ENCODE measurements at regions not wholly inside any gene's neighbourhood (a gene's known extent, or its start where the extent isn't known, plus 50 kb on each side); places are given as distances from the start of the nearest gene placed in this dataset.

DNA sequence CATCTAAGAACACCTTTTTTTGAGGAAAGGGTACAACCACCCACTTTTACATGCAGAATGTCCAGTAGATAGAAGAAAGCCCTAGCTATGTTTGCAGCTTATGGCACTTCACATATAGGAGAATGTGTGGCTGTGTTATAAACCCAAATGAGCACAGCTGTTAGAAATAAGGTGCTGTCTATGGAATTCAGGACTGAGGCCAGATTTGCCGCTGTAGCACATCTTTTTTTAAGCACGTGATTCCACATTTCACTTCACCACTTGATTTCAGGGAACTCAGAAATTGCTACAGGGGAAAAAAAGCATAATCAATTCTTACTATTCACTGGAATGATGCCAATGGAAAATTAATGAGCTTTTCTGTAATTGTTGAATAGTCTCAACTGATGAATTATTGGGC lies 147.2 kb upstream of the ADAMTS5 start:
- no peak for DNase-seq

DNA sequence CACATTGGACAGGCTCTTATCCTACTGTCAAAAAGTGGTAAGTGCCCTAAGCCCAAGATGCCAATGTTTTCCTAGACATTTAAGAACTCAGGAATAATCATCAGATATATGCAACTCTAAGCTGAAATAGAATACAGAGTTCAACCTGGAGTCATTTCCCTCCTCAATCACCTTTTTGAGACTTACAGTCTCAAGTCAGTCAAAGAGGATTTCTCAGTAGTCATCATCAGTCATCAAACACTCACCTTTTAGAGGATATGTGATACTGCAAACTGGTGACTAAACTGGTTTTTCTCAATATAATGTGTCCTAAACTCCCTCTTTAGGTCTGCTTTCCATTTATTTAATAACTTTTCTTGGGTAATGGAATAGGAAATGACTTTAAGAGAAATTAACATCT lies 145.3 kb upstream of the ADAMTS5 start:
- DNase-seq: no peak

DNA sequence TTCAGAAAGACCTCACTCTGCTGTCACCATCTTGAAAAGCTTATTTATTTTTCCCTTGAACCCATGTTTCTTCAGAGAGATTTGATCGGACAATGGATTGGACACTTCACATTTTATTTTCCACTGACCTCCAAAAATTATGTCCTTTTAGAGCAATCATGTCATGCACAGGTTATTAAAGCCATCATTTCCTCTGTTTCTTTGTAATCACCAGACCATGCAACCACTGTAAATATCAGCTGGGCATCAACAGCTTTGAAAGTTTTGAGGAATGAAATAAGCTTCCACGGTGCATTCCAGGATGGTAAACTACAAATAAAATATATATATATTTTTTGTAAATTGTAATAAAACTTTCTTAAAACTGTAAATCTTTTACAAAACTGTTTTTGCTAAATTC lies 144.1 kb upstream of the ADAMTS5 start:
- DNase-seq: no peak

DNA sequence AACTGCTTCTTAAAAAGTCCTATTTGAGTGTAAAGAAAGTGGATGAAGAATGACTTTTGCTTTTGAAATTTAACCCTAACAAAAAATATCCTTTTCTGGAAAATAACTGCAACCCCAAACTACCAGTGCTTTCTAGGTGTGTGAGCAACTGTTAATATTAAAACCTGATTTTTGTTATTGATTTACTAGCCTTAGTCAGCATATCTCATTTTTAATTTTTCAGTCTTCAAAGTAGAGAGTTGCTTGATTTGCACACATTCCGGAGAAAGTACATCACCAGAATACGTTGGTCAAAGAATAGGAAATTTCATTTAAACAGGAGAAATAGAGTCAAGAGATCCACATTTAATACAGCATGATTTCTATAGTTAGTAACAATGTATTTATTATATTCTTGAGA lies 141.8 kb upstream of the ADAMTS5 start:
- DNase-seq: no peak

DNA sequence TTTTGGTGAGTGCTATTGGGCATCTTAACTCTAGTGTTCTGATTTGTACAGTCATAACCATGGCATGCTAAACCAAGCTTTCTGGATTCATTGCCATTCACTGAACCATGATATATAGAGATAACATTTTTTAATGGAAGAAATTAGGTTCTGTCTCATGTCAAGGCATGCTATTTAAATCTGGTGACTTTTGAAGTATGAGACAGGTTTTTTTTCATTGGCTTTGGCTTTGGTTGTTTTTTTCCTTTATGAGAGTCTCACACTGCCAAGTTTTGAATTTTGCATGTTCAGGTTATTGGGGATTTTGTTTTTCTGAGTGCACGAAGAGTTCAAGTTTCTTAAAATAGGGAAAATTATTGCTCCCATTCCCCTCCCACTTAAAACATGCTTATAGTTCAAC lies 141.3 kb upstream of the ADAMTS5 start:
- DNase-seq: no peak

DNA sequence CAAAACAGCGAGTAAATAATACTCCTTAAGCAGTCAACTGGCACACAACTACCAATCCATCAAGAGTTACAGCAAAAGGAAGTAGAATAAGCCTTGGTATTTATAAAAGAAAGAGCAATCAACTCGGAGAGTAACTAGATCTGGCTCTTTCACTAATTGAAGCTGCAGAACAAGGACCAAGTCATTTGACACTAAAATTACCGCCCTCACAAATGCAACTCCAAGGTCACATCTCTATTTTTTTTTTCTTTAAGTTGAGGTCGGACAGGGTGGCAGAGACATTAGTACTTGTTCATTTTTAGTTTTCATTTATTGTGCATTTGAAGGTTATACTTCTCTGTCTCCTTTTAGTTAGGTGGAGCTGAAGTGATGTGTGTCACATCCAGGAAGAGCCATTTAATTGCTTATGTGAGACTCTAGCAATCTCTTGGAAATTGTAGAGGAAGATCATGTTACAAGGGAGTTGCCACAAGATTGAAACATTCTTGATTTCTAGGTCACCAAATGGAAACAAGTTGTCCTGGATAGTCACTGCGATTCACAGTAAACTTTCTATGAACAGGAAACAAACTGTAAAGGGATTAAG lies 138.1 kb upstream of the ADAMTS5 start:
- no peak for DNase-seq

DNA sequence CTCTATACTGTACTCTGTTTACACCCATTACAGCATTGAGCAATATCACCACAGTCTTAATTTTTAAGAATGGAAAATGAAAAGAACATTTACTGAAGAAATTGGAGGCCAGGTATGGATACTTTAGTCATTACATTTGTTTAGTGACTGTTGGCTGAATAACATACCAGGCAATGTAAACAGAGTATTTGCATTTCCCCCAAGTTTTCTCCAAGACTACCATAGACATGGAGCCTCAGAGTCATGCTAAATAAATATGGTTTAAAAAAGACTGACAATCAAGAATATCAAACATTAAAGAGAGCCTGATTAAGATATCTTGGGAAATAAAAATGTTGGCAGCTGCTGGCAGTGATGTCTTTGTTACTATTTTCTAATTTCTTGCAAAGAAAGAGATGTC lies 136.9 kb upstream of the ADAMTS5 start:
- DNase-seq: no peak

DNA sequence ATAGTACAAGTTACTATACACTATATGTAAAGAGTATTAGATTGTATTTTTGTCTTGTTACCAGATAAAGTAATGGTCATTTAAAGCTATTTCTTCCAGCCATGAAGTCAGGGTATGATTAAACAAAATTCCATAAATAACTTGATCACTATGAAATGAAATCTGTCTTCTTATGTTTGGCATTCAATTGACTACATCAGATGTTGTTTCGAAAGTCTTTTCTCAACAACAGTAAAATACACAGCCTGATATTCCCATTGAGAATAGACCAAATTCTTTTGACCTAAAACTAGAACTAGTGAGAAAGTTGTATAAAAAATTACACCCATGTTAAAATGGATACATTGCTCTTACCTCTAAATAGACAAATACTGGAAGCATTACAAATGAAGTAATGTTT lies 134.6 kb upstream of the ADAMTS5 start:
- no peak for DNase-seq

DNA sequence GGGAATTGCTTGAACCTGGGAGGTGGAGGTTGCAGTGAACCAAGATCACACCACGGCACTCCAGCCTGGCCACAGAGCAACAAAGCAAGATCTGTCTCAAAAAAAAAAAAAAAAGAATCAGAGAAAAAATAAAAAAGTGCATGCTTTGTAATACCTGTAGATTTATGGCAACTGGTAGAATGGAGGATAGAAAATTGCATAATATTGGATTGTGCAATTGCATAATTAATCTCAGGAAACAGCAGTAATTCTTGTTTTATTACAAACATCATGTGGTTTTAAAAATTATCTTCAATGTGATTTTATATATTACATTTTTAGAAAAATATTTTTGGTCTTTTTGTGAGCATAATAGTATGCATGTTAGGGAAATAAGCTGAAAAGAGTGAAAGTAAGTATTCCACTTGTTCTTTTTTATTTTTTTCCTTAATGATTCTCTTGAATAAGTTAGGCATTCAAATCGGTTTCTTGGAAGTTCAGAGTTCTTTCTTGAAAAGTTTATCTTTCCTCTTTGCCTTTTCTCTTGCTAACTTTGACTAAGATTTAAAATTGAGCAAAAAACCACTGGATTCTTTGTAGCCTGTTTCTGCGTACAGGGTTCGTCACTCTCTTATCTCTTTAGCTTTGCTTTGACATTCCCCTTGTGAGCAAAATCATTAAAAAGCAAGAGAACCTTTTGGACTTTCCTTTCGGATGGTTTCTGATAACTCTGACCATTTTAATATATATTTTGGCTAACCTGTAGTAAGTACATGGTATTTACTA lies 127.5 kb upstream of the ADAMTS5 start:
- no peak for DNase-seq

DNA sequence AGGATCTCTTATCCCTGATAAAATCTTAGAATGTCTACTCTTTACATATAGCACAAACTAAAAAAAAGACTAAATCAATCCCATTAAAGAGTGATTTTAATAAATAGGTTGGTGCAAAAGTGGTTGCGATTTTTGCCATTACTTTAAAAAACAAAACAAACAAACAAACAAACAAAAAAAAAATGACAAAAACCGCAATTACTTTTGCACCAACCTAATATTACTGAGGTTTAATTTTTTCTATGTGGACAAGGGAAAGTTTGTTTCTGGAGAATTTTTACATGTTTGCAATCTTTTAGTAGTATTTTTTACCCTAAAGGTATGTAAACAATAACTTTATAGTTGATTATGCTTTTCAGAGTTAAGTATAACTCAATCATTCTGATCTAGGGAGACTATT lies 119.7 kb upstream of the ADAMTS5 start:
- no peak for DNase-seq

DNA sequence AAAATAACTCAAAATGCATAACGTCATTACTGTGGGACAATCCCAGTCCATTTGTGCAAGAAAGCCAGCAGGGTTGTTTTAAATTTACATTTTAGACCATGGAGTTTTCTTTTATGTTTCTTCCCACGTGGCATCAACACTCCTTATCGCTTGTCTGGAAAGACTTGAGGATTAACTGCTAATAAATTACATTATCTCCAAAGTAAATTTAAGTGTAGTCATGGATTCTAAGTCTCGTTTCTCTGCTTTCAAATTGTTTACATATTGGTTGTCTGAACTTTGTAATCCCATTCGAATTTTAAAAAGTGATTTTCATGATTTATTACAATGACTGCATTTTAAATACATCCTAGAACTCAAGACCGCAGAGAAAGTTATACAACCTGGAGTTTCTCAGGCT lies 119.3 kb upstream of the ADAMTS5 start:
- DNase-seq: no peak

DNA sequence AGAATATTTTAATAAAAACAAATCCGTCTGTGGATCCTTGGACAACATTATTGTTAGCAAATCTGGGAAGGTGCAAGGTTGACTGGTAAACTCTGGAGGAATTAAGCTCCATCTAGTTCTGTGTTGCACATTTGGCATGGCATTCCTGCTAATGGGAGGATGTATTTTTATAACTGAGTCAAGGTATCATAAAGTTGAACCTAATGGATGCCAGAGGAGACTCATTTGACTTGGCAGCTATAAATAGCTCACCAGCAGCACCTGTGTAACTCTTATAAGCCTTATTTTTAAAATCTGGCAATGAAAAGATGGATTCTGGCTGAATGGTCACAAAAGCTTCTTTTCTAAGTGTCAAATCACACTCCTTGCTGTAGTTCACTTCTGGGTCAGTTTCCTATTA lies 118.5 kb upstream of the ADAMTS5 start:
- DNase-seq: no peak

DNA sequence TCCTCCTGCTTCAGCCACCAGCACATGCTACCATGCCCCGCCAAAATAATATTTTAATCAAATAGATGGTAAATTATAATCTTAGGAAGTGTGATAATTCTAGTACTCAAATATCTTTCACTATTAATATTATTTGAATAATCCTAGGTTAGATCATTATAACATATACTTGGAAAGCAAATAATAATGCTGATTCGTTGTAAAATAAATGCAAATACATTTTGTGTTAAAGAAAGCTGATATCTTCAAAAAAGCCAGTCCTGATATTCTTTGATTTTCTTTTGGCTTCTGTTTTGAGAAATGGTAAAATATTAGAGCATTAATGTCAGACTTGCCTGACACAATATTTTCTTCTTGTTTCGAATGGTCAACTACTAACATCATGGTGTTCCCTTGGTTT lies 116.3 kb upstream of the ADAMTS5 start:
- DNase-seq: no peak

DNA sequence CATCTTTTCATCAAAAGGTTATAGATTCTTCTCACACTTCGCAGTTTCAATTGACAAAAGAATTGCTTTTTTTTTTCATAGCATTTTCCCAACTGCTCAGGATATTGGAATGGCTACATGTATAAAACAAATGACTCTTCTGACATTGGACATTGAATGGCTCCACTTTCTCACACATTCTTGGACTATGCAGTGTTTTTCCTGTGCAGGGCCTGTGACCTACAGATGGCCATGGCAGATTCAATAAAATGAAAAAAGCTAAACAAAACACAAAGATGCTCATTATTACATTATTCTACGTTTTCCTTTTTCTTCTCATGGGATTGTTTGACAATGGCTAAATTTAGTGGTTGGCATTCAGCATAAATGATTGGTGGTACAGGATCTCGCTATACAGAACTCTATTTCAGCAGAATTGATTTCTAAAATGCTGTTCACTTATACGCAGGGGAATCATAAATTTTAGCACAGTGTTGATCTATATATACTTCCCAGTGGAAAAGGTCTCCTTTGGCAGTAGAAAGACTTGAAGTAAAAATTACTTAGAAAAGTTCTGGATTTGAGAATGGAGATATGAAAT lies 115.6 kb upstream of the ADAMTS5 start:
- DNase-seq: no peak

DNA sequence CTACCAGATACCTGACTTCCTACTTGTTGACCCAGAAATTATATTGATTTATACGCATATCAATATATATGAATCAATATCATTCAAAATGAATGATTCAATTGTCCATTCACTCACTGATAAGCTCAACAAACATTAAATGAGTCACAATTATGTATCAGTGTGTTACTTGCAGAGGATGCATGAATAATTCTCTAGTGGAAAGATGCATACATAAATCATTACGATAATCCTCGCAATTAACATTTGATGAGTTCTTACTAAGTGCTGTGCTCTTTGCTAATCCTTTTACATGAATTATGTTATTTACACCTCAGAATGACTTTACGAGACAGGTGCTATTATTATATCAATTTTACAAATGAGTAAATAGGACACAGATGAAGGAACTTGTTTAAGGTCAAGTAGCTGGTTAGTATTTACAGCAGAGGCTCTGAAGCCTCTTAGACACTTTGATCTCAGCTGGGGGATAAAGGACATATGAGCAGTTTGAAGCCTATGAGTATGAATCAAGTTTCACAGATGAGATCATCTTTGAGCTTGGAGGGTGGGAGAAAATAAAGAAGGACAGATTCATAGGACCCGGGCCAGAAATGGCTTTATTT lies 112.8 kb upstream of the ADAMTS5 start:
- no peak for DNase-seq

DNA sequence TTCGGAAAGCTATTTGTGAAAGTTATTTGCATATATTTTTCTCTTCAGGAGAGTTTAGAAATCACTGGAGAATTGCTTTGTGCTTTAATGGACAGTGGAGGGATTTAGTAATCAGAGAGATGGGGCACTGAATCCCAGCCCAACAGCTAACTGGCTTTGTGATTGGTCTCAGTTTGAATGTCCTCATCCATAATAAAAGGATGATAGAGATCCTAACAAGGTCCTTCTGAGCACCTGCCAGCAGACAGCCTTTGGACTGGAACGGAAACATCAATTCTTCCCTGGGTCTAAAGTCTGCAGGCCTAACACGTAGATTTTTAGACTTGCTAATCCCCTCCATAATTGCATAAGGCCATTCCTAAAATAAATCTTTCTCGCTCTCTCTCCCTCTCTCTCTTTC lies 112.0 kb upstream of the ADAMTS5 start:
- DNase-seq: no peak

DNA sequence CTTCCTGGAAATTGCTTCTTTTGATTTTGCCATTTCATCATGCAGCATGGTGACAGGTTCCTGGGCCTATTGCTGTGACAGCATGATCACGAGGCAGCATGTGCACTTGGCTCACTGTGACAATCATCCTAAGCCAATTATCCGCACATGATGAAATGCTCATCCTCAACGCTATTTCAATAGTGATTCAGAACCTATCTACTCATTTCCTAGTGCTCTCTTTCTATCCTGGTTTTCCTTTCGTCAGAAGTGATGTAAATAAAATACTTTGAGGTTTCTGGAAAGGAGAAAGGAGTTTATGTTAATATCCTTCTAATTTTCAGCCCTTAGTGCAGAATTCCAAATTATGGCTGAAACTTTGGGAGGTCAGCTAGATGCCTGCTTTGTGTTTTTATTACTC lies 110.6 kb upstream of the ADAMTS5 start:
- DNase-seq: no peak

DNA sequence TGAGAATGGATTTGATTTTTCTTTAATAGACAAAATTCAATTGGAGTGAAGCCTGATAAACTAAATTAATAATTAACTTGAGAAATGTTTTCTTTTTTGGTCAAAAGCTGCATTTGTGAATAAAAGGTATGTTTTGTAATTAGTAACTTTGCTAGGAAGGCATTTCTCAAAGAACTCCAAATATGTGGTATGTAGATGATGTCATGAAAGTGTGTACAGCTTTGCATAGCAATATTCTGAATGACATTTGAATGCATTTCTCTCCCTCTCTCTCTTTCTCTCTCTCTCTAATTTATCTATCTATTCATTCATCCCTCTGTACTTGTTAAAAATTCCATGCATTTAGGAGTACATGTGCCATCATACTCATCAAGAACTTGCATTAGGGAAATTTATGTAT lies 109.1 kb upstream of the ADAMTS5 start:
- no peak for DNase-seq

DNA sequence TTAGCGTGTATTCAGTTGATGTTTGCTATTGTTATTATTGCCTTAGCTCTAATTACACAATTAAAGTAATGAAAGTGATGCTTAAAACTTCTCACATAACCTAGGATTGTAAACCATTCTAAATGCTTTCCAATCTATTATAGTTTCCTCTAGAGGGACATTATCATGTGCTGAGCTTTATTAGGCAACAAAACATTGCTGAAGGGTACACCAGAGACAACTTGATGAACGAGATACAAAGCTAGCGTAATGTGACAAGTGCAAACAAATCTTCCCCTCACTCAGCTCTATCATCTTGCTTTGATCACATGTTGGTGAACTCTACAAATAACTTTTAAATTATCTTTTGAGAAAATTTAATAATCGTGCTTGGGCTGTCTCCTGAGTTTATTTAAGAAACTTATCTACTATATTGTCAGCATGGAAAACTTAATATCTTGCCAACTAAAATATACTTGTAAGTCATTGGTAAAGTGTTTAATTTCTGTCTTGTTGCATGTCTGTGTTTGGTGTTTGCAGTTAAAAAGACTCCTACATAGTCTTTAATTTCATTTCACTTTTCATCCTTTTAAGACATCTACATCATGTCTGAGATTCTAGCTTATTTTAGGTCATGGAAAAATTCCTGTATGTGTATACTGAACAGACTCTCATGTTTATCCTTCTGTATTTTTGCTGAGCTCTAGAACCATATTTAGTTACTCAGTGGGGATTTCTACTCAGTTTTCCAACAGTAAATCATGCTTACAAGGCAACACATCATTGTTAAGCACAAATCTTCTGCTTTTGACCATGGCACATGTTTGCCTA lies 104.2 kb upstream of the ADAMTS5 start:
- DNase-seq: no peak

DNA sequence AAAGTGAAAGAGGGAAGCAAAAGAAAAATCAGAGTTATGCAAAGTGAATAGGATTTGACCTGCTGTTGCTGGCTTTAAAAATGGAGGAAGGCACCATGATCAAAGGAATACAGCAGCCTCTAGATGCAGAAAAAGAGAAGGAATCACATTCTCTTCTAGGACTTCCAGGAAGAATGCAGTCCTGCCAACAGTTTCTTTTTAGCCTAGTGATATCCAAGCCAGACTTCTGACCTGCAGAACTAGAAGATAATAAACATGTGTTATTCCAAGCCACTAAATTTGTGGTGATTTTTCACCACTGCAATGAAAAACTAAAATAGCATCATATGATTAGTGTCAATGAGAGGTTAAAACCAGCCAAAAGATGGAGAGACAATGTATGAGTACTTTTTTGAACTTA lies 101.9 kb upstream of the ADAMTS5 start:
- DNase-seq: no peak

DNA sequence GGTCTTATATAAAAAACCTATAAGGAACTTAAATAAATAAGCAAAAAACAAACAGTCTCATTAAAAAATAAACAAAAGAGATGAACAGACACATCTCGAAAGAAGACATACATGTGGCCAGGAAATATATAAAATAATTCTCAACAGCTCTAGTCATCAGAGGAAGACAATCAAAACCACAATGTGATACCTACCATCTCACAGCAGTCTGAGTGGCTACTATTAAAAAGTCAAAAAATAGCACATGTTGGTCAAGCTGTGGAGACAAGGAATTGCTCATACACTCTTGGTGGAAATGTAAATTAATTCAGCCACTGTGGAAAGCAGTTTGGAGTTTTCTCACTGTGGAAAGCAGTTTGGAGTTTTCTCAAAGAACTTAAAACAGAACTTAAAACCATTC lies 100.3 kb upstream of the ADAMTS5 start:
- DNase-seq: no peak

DNA sequence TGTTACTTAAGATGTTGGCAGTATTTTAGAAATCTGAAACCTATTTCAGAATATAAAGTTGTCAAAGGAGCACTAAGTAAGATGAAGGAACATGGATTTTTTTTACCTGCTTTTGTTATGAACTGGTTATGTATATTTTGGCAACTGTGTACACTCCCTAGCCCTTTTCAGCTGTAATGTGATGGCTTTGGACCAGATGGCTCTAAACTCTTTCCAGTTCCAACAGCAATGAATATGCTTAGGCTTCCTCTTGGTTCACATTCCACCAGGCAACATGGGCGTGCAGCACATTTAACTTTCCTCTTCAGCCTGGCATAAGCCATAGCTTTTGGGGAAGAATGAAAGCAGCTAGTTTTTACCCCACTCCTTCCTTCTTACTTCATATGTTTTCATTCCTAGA lies 95.6 kb upstream of the ADAMTS5 start:
- no peak for DNase-seq

DNA sequence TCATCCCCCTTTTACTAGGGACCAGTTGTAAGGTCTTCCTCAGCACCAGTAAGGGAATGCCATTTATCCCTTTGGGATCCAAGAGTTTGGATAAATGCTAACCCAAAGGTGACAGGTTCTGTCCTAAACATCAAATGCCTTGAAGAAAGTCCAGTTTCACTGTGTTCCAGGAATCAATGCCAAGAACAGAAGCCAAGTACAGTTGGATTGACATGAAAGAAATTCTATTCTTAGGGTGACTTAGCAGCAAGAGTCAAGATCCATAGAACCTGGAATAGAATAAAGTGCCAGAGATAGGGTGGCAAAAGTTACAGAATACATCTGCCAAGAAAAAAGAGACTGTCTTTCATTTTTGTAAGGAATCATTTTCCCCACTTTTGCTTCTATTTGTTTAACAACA lies 94.9 kb upstream of the ADAMTS5 start:
- DNase-seq: no peak

DNA sequence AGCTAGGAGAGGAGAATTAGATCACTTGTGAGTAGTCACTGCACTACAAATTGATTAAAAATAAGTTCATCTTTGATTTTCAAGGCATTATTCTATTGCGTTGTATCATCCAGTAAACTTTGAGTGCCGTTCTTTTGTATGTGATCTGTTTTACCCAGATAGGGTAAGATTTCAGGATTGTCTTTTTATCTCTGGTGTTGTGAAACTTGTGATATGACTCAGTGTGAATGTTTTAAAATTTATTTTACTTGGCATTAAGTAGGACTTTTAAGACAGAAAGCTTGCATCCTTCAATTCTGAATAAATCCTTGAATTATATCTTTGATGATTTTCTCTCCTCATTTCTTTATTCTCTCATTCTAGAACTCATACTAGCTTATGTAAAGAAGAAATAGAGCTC lies 93.3 kb upstream of the ADAMTS5 start:
- no peak for DNase-seq
